GM12874 (cell line): ENCODE measurements at regions not wholly inside any gene's neighbourhood (a gene's known extent, or its start where the extent isn't known, plus 50 kb on each side); places are given as distances from the start of the nearest gene placed in this dataset.

ENCODE experiments used
- CTCF ChIP-seq: IDR thresholded peaks from 2 replicates; pipeline ENCODE4 v1.5.1; 2011; ENCODE audit warnings: low read depth, mild to moderate bottlenecking, control low read depth, low read length, moderate library complexity; ENCODE audit not compliant: insufficient read depth

- no peak for TF ChIP-seq CTCF
Measured at GRCh38 chr4:8730159-8730558, 137.6 kb downstream of the CPZ start.

- no peak for TF ChIP-seq CTCF
Measured at GRCh38 chr4:8729408-8730149, 137.0 kb downstream of the CPZ start.

- no peak for TF ChIP-seq CTCF
Measured at GRCh38 chr4:8728536-8729407, 136.2 kb downstream of the CPZ start.

- no peak for TF ChIP-seq CTCF
Measured at GRCh38 chr4:8727546-8728510, 135.3 kb downstream of the CPZ start.

- no peak for TF ChIP-seq CTCF
Measured at GRCh38 chr4:8727131-8727530, 134.6 kb downstream of the CPZ start.

GRCh38 chr4:8726344-8726851 lies 133.8 kb downstream of the CPZ start:
- no peak for TF ChIP-seq CTCF
